CD4-positive, alpha-beta memory T cell (primary cell): ENCODE measurements at regions not wholly inside any gene's neighbourhood (a gene's known extent, or its start where the extent isn't known, plus 50 kb on each side); places are given as distances from the start of the nearest gene placed in this dataset.
"Not testable (repeated sequence)": the region's sequence is repeated elsewhere in the genome, so short reads cannot be mapped to it uniquely, and the experiment has no call there.

Experiments
- CTCF ChIA-PET: fragments of 350-600 bp; sonication (Branson Sonifier 250); formaldehyde crosslinking; loops from one replicate; lab custom pipeline; 2021; ENCODE audit warnings: inconsistent platforms; ENCODE audit not compliant: partially characterized antibody; lab: Charles Lee
- POLR2A ChIA-PET: fragments of 350-600 bp; sonication (Branson Sonifier 250); formaldehyde crosslinking; loops from one replicate; lab custom pipeline; 2021; ENCODE audit not compliant: partially characterized antibody; lab: Charles Lee
- DNase-seq, 5 donors: peaks; one replicate each; pipeline versions ENCODE4 v3.0.0 to v3.0.0-alpha.2; 2020 to 2022; ENCODE audit warnings: mixed read lengths in 1 of 5
- H3K27ac ChIP-seq: one replicate; pipeline ENCODE4 v1.7.0; 2013; ENCODE audit warnings: low read depth, low read length
- H3K27me3 ChIP-seq: 2 replicates; pipeline ENCODE4 v1.7.0; 2013; ENCODE audit warnings: mild to moderate bottlenecking, low read length, moderate library complexity; ENCODE audit not compliant: insufficient read depth
- H3K36me3 ChIP-seq: 2 replicates; pipeline ENCODE4 v1.7.0; 2013; ENCODE audit warnings: mild to moderate bottlenecking, low read length, moderate library complexity; ENCODE audit not compliant: insufficient read depth
- H3K4me1 ChIP-seq: 2 replicates; pipeline ENCODE4 v1.7.0; 2013; ENCODE audit warnings: mild to moderate bottlenecking, low read length, moderate library complexity; ENCODE audit not compliant: insufficient read depth
- H3K4me3 ChIP-seq, 2 donors: one replicate each; pipeline ENCODE4 v1.7.0; 2013; ENCODE audit warnings: low read length in 2 of 2, mild to moderate bottlenecking in 1 of 2
- H3K9me3 ChIP-seq, 2 donors: one replicate each; pipeline ENCODE4 v1.7.0; 2013; ENCODE audit warnings: low read length in 2 of 2, control low read depth in 1 of 2; ENCODE audit not compliant: control insufficient read depth in 1 of 2
- H3K27ac Mint-ChIP-seq, 7 donors: one replicate each; pipeline ENCODE4 v1.8.0; 2020 to 2021; ENCODE audit warnings: mixed read lengths in 7 of 7, mild to moderate bottlenecking in 6 of 7, inconsistent platforms in 3 of 7, moderate library complexity in 3 of 7
- H3K27me3 Mint-ChIP-seq, 2 donors: one replicate each; pipeline ENCODE4 v1.8.0; 2020 to 2021; ENCODE audit warnings: mixed read lengths in 2 of 2
- H3K36me3 Mint-ChIP-seq, 2 donors: one replicate each; pipeline ENCODE4 v1.8.0; 2020 to 2021; ENCODE audit warnings: mixed read lengths in 2 of 2, inconsistent platforms in 1 of 2, mild to moderate bottlenecking in 1 of 2
- H3K4me1 Mint-ChIP-seq, 4 donors: one replicate each; pipeline ENCODE4 v1.8.0; 2020 to 2021; ENCODE audit warnings: mixed read lengths in 4 of 4, mild to moderate bottlenecking in 1 of 4
- H3K4me3 Mint-ChIP-seq, 8 donors: one replicate each; pipeline ENCODE4 v1.8.0; 2020 to 2021; ENCODE audit warnings: mixed read lengths in 8 of 8, mild to moderate bottlenecking in 7 of 8, moderate library complexity in 6 of 8, inconsistent platforms in 3 of 8
- H3K9me3 Mint-ChIP-seq, 8 donors: one replicate each; pipeline ENCODE4 v1.8.0; 2020 to 2021; ENCODE audit warnings: mixed read lengths in 8 of 8, mild to moderate bottlenecking in 5 of 8, inconsistent platforms in 3 of 8, moderate library complexity in 1 of 8
- intact Hi-C: fragments of 100-400 bp; cut with micrococcal nuclease; formaldehyde crosslinking; loops from one replicate; pipeline ENCODE4 v1.15.1; 2023

GRCh38 chr6:145561095-145562072 is 173.9 kb downstream of the EPM2A start:
- intact Hi-C loops = no loop called here
- no peak overlapping the region for H3K27ac ChIP-seq
- H3K4me3 ChIP-seq = no peak overlapping the region
- H3K9me3 Mint-ChIP-seq = no peaks in the 10 kb centered on the region
- no peaks in the 10 kb centered on the region for H3K4me1 Mint-ChIP-seq
- no peak for DNase-seq
- H3K4me3 Mint-ChIP-seq = no peak overlapping the region
- CTCF ChIA-PET = no interaction called here
- POLR2A ChIA-PET = no interaction called here
- no peaks in the 10 kb centered on the region for H3K36me3 ChIP-seq
- H3K27me3 Mint-ChIP-seq = peaks cover 2 to 5% of the 10 kb centered on the region in 2 donors
- H3K4me1 ChIP-seq = no peaks in the 10 kb centered on the region
- no peak overlapping the region for H3K27ac Mint-ChIP-seq
- H3K27me3 ChIP-seq = no peaks in the 10 kb centered on the region
- no peaks in the 10 kb centered on the region for H3K9me3 ChIP-seq
- no peaks in the 10 kb centered on the region for H3K36me3 Mint-ChIP-seq

GRCh38 chr6:145562771-145563615 is 172.3 kb downstream of the EPM2A start:
- Mint-ChIP-seq H3K27me3 (peaks cover 0 to 5% of the 10 kb centered on the region in 2 donors), H3K4me1 (no peaks in the 10 kb centered on the region)

GRCh38 chr6:145564553-145564952 is 170.8 kb downstream of the EPM2A start:
- POLR2A ChIA-PET = no interaction called here

More at GRCh38 chr6:145562771-145563615, 172.3 kb downstream of the EPM2A start:
- ChIA-PET POLR2A (no interaction called here), CTCF (no interaction called here)
- H3K27ac ChIP-seq = no peak overlapping the region
- Mint-ChIP-seq H3K4me3 (no peak overlapping the region), H3K27ac (peak overlapping the region in 1 of 7 donors; percentile 17), H3K9me3 (peaks cover 0 to 2% (median 0%) of the 10 kb centered on the region in 8 donors), H3K36me3 (no peaks in the 10 kb centered on the region)
- no peak for DNase-seq
- H3K4me1 ChIP-seq = no peaks in the 10 kb centered on the region
- H3K9me3 ChIP-seq = no peaks in the 10 kb centered on the region
- H3K4me3 ChIP-seq = no peak overlapping the region
- intact Hi-C loops = no loop called here
- H3K36me3 ChIP-seq = no peaks in the 10 kb centered on the region
- H3K27me3 ChIP-seq = no peaks in the 10 kb centered on the region

GRCh38 chr6:145567684-145568252 is 167.6 kb downstream of the EPM2A start:
- no peak overlapping the region for H3K4me3 Mint-ChIP-seq
- POLR2A ChIA-PET = no interaction called here
- H3K27me3 Mint-ChIP-seq = peaks cover 0 to 2% of the 10 kb centered on the region in 2 donors
- no peaks in the 10 kb centered on the region for H3K4me1 ChIP-seq
- H3K4me1 Mint-ChIP-seq = no peaks in the 10 kb centered on the region
- no peaks in the 10 kb centered on the region for H3K9me3 ChIP-seq
- no peak overlapping the region for H3K27ac ChIP-seq
- no peaks in the 10 kb centered on the region for H3K27me3 ChIP-seq
- intact Hi-C loops = no loop called here
- H3K36me3 Mint-ChIP-seq = no peaks in the 10 kb centered on the region
- no peak for DNase-seq
- H3K27ac Mint-ChIP-seq = no peak overlapping the region
- peaks cover 0 to 6% (median 0%) of the 10 kb centered on the region in 8 donors for H3K9me3 Mint-ChIP-seq
- H3K36me3 ChIP-seq = no peaks in the 10 kb centered on the region
- no peak overlapping the region for H3K4me3 ChIP-seq
- CTCF ChIA-PET = no interaction called here

More at GRCh38 chr6:145564553-145564952, 170.8 kb downstream of the EPM2A start:
- peaks cover 0 to 5% of the 10 kb centered on the region in 2 donors for H3K27me3 Mint-ChIP-seq
- CTCF ChIA-PET = no interaction called here
- Histone ChIP-seq H3K9me3 (no peaks in the 10 kb centered on the region), H3K27me3 (no peaks in the 10 kb centered on the region), H3K36me3 (no peaks in the 10 kb centered on the region), H3K4me1 (no peaks in the 10 kb centered on the region), H3K4me3 (no peak overlapping the region), H3K27ac (no peak overlapping the region)
- intact Hi-C loops = no loop called here
- no peaks in the 10 kb centered on the region for H3K36me3 Mint-ChIP-seq
- H3K4me1 Mint-ChIP-seq = no peaks in the 10 kb centered on the region
- no peak overlapping the region for H3K4me3 Mint-ChIP-seq
- no peak for DNase-seq
- H3K9me3 Mint-ChIP-seq = peaks cover 0 to 2% (median 0%) of the 10 kb centered on the region in 8 donors
- H3K27ac Mint-ChIP-seq = no peak overlapping the region

- H3K9me3 Mint-ChIP-seq = peaks cover under 1 to 8% (median 3%) of the 10 kb centered on the region in 8 donors
- ChIA-PET POLR2A (no interaction called here), CTCF (no interaction called here)
- no peaks in the 10 kb centered on the region for H3K27me3 Mint-ChIP-seq
- H3K27ac Mint-ChIP-seq = no peak overlapping the region
- no peaks in the 10 kb centered on the region for H3K36me3 ChIP-seq
- H3K27me3 ChIP-seq = no peaks in the 10 kb centered on the region
- H3K4me1 Mint-ChIP-seq = no peaks in the 10 kb centered on the region
- no peak overlapping the region for H3K4me3 ChIP-seq
- H3K4me3 Mint-ChIP-seq = no peak overlapping the region
- no peaks in the 10 kb centered on the region for H3K9me3 ChIP-seq
- DNase-seq = no peak
- H3K4me1 ChIP-seq = no peaks in the 10 kb centered on the region
- no peak overlapping the region for H3K27ac ChIP-seq
- intact Hi-C loops = no loop called here
- H3K36me3 Mint-ChIP-seq = no peaks in the 10 kb centered on the region
Measured at GRCh38 chr6:145569140-145569539, 166.2 kb downstream of the EPM2A start.

- DNase-seq, H3K36me3 ChIP-seq, H3K4me3 Mint-ChIP-seq, CTCF ChIA-PET, H3K27ac ChIP-seq, H3K27me3 Mint-ChIP-seq, H3K27me3 ChIP-seq, H3K4me3 ChIP-seq, H3K9me3 ChIP-seq, H3K36me3 Mint-ChIP-seq, POLR2A ChIA-PET, intact Hi-C loops, H3K4me1 ChIP-seq, H3K4me1 Mint-ChIP-seq, H3K27ac Mint-ChIP-seq: not testable (repeated sequence)
- H3K9me3 Mint-ChIP-seq = peaks cover 4 to 16% (median 14%) of the 10 kb centered on the region in 8 donors
Measured at GRCh38 chr6:145570336-145570735, 165.0 kb downstream of the EPM2A start.

- H3K4me3 ChIP-seq, H3K27ac Mint-ChIP-seq, H3K27me3 Mint-ChIP-seq, CTCF ChIA-PET, POLR2A ChIA-PET, H3K36me3 ChIP-seq, H3K36me3 Mint-ChIP-seq, H3K4me1 ChIP-seq, H3K9me3 ChIP-seq, H3K4me3 Mint-ChIP-seq, H3K27me3 ChIP-seq, H3K27ac ChIP-seq, intact Hi-C loops, H3K4me1 Mint-ChIP-seq, DNase-seq: not testable (repeated sequence)
- H3K9me3 Mint-ChIP-seq = peaks cover 5 to 42% (median 34%) of the 10 kb centered on the region in 8 donors
Measured at GRCh38 chr6:145574269-145574668, 161.1 kb downstream of the EPM2A start.
